ENCODE measurements at regions not wholly inside any gene's neighbourhood (a gene's known extent, or its start where the extent isn't known, plus 50 kb on each side); places are given as distances from the start of the nearest gene placed in this dataset.

GRCh38 chr16:51211148-51211547 is 60.1 kb upstream of the SALL1 start:
- ChIA-PET CTCF (no interaction called here), POLR2A (no interaction called here)
- Histone ChIP-seq H3K27ac (ENCODE audit: low read depth in 1 of 2, low read length in 2 of 2) (no peak overlapping the region), H3K4me3 (ENCODE audit: low read length) (no peak overlapping the region), H3K27me3 (ENCODE audit: control insufficient read depth in 1 of 2, insufficient read depth in 2 of 2, low read length in 2 of 2) (no peaks in the 10 kb centered on the region), H3K9me3 (ENCODE audit: control insufficient read depth in 1 of 2, insufficient read depth in 1 of 2, low read length in 2 of 2) (no peaks in the 10 kb centered on the region), H3K4me1 (ENCODE audit: insufficient read depth, low read length) (no peaks in the 10 kb centered on the region), H3K36me3 (ENCODE audit: insufficient read depth, low read length) (no peaks in the 10 kb centered on the region)
- no peak for DNase-seq
- intact Hi-C loops (cut with DNase I, micrococcal nuclease) = no loop called here
- H3K27ac Mint-ChIP-seq = no peak overlapping the region
- peaks cover 3% of the 10 kb centered on the region for H3K9me3 Mint-ChIP-seq
- TF ChIP-seq, protein P1, sequence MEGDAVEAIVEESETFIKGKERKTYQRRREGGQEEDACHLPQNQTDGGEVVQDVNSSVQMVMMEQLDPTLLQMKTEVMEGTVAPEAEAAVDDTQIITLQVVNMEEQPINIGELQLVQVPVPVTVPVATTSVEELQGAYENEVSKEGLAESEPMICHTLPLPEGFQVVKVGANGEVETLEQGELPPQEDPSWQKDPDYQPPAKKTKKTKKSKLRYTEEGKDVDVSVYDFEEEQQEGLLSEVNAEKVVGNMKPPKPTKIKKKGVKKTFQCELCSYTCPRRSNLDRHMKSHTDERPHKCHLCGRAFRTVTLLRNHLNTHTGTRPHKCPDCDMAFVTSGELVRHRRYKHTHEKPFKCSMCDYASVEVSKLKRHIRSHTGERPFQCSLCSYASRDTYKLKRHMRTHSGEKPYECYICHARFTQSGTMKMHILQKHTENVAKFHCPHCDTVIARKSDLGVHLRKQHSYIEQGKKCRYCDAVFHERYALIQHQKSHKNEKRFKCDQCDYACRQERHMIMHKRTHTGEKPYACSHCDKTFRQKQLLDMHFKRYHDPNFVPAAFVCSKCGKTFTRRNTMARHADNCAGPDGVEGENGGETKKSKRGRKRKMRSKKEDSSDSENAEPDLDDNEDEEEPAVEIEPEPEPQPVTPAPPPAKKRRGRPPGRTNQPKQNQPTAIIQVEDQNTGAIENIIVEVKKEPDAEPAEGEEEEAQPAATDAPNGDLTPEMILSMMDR (IDR thresholded peaks at IDR 0.05) = no peak
- no peaks in the 10 kb centered on the region for H3K4me1 Mint-ChIP-seq (ENCODE audit: low read depth)
- H3K4me3 Mint-ChIP-seq = no peak overlapping the region
- H3K36me3 Mint-ChIP-seq (ENCODE audit: low read depth) = no peaks in the 10 kb centered on the region
- H3K27me3 Mint-ChIP-seq = no peaks in the 10 kb centered on the region
- ATAC-seq (ENCODE audit: poor library complexity) = no peak

GRCh38 chr16:51210087-51210486 is 59.0 kb upstream of the SALL1 start:
- no peak overlapping the region for H3K4me3 Mint-ChIP-seq
- DNase-seq = no peak
- TF ChIP-seq, protein P1 (IDR thresholded peaks at IDR 0.05) = no peak
- CTCF ChIA-PET = no interaction called here
- no peak overlapping the region for H3K27ac ChIP-seq (ENCODE audit: low read depth in 1 of 2, low read length in 2 of 2)
- peaks cover 2% of the 10 kb centered on the region for H3K9me3 Mint-ChIP-seq
- no peaks in the 10 kb centered on the region for H3K4me1 ChIP-seq (ENCODE audit: insufficient read depth, low read length)
- H3K4me3 ChIP-seq (ENCODE audit: low read length) = no peak overlapping the region
- H3K9me3 ChIP-seq (ENCODE audit: control insufficient read depth in 1 of 2, insufficient read depth in 1 of 2, low read length in 2 of 2) = no peaks in the 10 kb centered on the region
- no peak overlapping the region for H3K27ac Mint-ChIP-seq
- no peaks in the 10 kb centered on the region for H3K36me3 ChIP-seq (ENCODE audit: insufficient read depth, low read length)
- POLR2A ChIA-PET = no interaction called here
- intact Hi-C loops (cut with DNase I, micrococcal nuclease) = no loop called here
- no peaks in the 10 kb centered on the region for H3K27me3 ChIP-seq (ENCODE audit: control insufficient read depth in 1 of 2, insufficient read depth in 2 of 2, low read length in 2 of 2)
- no peaks in the 10 kb centered on the region for H3K27me3 Mint-ChIP-seq
- H3K36me3 Mint-ChIP-seq (ENCODE audit: low read depth) = no peaks in the 10 kb centered on the region
- no peaks in the 10 kb centered on the region for H3K4me1 Mint-ChIP-seq (ENCODE audit: low read depth)
- no peak for ATAC-seq (ENCODE audit: poor library complexity)

GRCh38 chr16:51201604-51202003 is 50.5 kb upstream of the SALL1 start:
- TF ChIP-seq, protein P1 (IDR thresholded peaks at IDR 0.05) = no peak
- Histone ChIP-seq H3K9me3 (ENCODE audit: control insufficient read depth in 1 of 2, insufficient read depth in 1 of 2, low read length in 2 of 2) (peaks cover 7 to 12% of the 10 kb centered on the region in 2 experiments), H3K36me3 (ENCODE audit: insufficient read depth, low read length) (no peaks in the 10 kb centered on the region), H3K4me3 (ENCODE audit: low read length) (no peak overlapping the region), H3K27me3 (ENCODE audit: control insufficient read depth in 1 of 2, insufficient read depth in 2 of 2, low read length in 2 of 2) (no peaks in the 10 kb centered on the region), H3K27ac (ENCODE audit: low read depth in 1 of 2, low read length in 2 of 2) (no peak overlapping the region), H3K4me1 (ENCODE audit: insufficient read depth, low read length) (no peaks in the 10 kb centered on the region)
- DNase-seq = no peak
- Mint-ChIP-seq H3K36me3 (ENCODE audit: low read depth) (no peaks in the 10 kb centered on the region), H3K27me3 (peaks cover 6% of the 10 kb centered on the region), H3K4me1 (ENCODE audit: low read depth) (no peaks in the 10 kb centered on the region), H3K4me3 (no peak overlapping the region), H3K9me3 (peaks cover 3% of the 10 kb centered on the region), H3K27ac (no peak overlapping the region)
- ATAC-seq (ENCODE audit: poor library complexity) = no peak
- ChIA-PET POLR2A (no interaction called here), CTCF (no interaction called here)
- intact Hi-C loops (cut with DNase I, micrococcal nuclease) = no loop called here
